PFSK-1 (cell line): ENCODE measurements at regions not wholly inside any gene's neighbourhood (a gene's known extent, or its start where the extent isn't known, plus 50 kb on each side); places are given as distances from the start of the nearest gene placed in this dataset.

ENCODE experiments used
- FOXP2 ChIP-seq: optimal IDR thresholded peaks from 2 replicates; pipeline ENCODE3; 2011; ENCODE audit warnings: borderline replicate concordance, control low read depth, inconsistent platforms; ENCODE audit not compliant: insufficient read depth; ENCODE audit errors: extremely low read length, extremely low read depth
- POLR2AphosphoS5 ChIP-seq: IDR thresholded peaks from 2 replicates; pipeline ENCODE4 v1.6.1; 2012; ENCODE audit warnings: low read depth, mild to moderate bottlenecking, control low read depth, low read length, moderate library complexity
- SIN3A ChIP-seq: IDR thresholded peaks from 2 replicates; pipeline ENCODE4 v1.6.1; 2012; ENCODE audit warnings: mild to moderate bottlenecking, low read length, moderate library complexity, borderline replicate concordance; ENCODE audit not compliant: insufficient read depth
- TAF1 ChIP-seq: IDR thresholded peaks from 2 replicates; pipeline ENCODE4 v1.6.1; 2012; ENCODE audit warnings: low read length, control low read depth, borderline replicate concordance; ENCODE audit not compliant: insufficient read depth
- TF ChIP-seq, protein P1 (sequence below), 2 experiments: IDR thresholded peaks; 2 replicates each; pipeline versions ENCODE4 v1.6.1 to v1.8.0; 2011 to 2012; ENCODE audit warnings: low read depth in 2 of 2, low read length in 2 of 2, control low read depth in 1 of 2, inconsistent platforms in 1 of 2, mild to moderate bottlenecking in 1 of 2, moderate library complexity in 1 of 2; ENCODE audit not compliant: insufficient read depth in 1 of 2

GRCh38 chr6:105739764-105740163 is 336.9 kb upstream of the PREP start:
- TF ChIP-seq, protein P1, sequence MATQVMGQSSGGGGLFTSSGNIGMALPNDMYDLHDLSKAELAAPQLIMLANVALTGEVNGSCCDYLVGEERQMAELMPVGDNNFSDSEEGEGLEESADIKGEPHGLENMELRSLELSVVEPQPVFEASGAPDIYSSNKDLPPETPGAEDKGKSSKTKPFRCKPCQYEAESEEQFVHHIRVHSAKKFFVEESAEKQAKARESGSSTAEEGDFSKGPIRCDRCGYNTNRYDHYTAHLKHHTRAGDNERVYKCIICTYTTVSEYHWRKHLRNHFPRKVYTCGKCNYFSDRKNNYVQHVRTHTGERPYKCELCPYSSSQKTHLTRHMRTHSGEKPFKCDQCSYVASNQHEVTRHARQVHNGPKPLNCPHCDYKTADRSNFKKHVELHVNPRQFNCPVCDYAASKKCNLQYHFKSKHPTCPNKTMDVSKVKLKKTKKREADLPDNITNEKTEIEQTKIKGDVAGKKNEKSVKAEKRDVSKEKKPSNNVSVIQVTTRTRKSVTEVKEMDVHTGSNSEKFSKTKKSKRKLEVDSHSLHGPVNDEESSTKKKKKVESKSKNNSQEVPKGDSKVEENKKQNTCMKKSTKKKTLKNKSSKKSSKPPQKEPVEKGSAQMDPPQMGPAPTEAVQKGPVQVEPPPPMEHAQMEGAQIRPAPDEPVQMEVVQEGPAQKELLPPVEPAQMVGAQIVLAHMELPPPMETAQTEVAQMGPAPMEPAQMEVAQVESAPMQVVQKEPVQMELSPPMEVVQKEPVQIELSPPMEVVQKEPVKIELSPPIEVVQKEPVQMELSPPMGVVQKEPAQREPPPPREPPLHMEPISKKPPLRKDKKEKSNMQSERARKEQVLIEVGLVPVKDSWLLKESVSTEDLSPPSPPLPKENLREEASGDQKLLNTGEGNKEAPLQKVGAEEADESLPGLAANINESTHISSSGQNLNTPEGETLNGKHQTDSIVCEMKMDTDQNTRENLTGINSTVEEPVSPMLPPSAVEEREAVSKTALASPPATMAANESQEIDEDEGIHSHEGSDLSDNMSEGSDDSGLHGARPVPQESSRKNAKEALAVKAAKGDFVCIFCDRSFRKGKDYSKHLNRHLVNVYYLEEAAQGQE (IDR thresholded peaks at IDR 0.05; ENCODE audit: insufficient read depth in 1 of 2, low read depth in 2 of 2, low read length in 2 of 2) = no peak
- TF ChIP-seq POLR2AphosphoS5 = no peak
- TF ChIP-seq TAF1 = no peak
- TF ChIP-seq SIN3A = no peak
- TF ChIP-seq FOXP2 = no peak

- no peak for TF ChIP-seq POLR2AphosphoS5
Measured at GRCh38 chr6:105733556-105734162, 330.8 kb upstream of the PREP start.

DNA sequence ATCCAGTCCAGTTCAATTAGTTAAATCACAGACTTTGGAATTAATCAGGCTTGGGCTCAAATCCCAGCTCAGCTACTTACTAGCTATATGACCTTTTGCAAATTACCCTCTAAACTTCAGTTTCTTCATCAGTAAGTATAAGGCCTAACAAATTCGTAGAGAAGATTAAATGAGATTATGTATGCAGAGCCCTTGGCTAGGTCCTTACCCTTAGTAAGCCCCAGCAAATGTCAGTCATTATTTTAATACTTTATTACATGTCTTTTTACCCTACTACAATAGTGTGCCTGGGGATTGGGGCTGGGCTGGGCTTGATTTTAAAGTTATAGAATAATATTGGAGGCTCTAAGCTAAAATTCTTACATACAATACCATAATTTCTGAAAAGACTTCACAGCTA is 326.1 kb upstream of the PREP start:
- TF ChIP-seq, protein P1 (IDR thresholded peaks at IDR 0.05; ENCODE audit: insufficient read depth in 1 of 2, low read depth in 2 of 2, low read length in 2 of 2) = no peak

GRCh38 chr6:105726902-105727655 is 324.2 kb upstream of the PREP start:
- no peak for TF ChIP-seq TAF1
- TF ChIP-seq FOXP2 = no peak

- TF ChIP-seq FOXP2 = no peak
- TF ChIP-seq, protein P1 (IDR thresholded peaks at IDR 0.05; ENCODE audit: insufficient read depth in 1 of 2, low read depth in 2 of 2, low read length in 2 of 2) = no peak
- TF ChIP-seq POLR2AphosphoS5 = no peak
- TF ChIP-seq TAF1 = no peak
- no peak for TF ChIP-seq SIN3A
Measured at GRCh38 chr6:105714846-105715245, 312.0 kb upstream of the PREP start.

DNA sequence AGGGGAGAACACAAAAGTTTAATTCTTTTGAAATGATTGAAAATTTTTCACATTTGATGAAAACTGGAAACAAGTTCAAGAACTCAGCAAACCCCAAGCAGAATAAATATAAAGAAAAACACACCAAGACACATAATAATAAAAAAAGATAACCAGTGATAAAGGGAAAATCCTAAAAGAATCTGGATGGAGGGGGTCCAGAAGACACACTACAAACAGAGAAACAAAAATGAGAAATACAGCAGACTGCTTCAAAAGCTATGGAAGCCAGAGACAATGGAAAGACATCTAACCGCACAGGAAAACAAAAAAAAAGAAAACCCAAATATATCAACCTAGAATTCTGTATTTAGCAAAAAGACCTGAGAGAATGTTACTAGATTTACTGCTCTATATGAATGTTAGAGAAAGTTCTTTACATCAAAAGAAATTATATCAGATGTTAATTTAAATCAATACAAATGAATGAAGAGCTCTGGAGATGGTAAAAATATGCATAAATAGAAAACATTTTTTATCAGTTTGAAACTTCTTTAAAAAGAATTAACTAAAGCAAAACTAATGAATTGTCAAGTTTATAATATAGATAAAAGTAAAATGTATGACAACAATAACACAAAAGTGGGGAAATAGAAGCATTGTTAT is 310.7 kb upstream of the PREP start:
- TF ChIP-seq FOXP2 (no peak), SIN3A (no peak), POLR2AphosphoS5 (no peak), TAF1 (no peak)
- TF ChIP-seq, protein P1 (IDR thresholded peaks at IDR 0.05; ENCODE audit: insufficient read depth in 1 of 2, low read depth in 2 of 2, low read length in 2 of 2) = no peak
